ENCODE measurements at regions not wholly inside any gene's neighbourhood (a gene's known extent, or its start where the extent isn't known, plus 50 kb on each side); places are given as distances from the start of the nearest gene placed in this dataset.

DNA sequence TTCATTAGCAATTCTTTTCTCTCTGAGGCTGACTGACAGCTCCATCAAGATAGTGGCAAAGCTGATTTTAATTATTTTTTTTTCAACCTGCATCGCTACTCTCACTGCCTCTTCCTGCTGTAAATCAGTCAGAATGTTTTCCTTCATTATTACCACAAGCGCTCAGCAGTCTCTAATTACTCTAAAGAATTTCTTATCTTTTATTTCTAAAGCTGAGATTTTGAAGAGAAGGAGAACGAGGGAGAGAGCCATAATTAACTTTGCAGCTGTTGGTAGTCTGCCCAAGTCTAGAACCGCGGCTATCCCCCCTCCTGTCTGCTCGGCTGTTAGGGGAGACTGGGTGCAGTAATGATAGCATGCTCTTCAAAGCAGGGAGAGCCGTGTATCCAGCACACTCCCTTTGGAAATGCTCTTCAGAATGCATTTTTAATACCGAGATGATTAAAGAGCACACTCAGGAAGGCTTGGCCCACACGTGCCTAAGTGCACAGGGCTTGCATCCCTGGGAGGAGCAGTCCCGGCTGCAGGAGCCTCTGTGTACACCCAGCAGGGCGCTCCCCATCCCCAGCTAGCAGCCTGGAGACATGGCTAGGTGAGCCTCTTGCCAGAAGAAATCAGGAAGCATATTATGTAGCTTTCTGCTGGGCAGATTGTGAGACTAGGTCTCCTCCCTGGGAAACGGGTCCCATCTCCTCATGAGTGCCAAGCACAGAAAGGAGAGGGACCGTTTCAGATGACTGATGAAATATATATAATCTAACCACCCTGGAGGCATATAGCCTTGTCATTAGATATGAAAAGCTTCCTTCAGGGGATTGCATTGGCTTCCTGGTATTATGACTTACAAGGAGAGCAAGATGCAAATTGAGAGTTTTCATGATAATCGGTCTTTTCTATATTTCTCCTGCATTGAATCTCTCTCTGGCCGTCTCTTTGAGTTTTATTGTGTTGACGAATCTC, 555.2 kb downstream of the CMPK2 start:
- DNase-seq, result no peak

DNA sequence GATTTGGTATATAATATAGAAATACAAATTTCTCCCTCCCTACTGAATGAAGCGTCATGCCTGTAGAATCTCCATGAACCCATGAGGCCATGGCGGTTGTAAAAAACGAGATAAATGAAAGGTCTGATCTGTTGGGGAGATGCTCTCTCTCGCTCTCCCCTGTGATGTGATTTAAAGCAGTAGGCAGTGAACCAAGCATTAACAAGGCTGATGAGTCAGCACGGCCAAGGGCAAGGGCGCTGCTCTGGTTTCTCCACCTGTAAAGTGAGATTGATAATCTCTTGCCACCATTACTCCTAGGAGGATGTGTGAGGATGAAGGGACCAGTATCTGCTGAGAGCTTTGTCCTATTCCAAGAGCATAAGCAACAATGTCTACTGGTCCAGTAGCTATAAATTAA, 553.3 kb downstream of the CMPK2 start:
- no peak for DNase-seq

DNA sequence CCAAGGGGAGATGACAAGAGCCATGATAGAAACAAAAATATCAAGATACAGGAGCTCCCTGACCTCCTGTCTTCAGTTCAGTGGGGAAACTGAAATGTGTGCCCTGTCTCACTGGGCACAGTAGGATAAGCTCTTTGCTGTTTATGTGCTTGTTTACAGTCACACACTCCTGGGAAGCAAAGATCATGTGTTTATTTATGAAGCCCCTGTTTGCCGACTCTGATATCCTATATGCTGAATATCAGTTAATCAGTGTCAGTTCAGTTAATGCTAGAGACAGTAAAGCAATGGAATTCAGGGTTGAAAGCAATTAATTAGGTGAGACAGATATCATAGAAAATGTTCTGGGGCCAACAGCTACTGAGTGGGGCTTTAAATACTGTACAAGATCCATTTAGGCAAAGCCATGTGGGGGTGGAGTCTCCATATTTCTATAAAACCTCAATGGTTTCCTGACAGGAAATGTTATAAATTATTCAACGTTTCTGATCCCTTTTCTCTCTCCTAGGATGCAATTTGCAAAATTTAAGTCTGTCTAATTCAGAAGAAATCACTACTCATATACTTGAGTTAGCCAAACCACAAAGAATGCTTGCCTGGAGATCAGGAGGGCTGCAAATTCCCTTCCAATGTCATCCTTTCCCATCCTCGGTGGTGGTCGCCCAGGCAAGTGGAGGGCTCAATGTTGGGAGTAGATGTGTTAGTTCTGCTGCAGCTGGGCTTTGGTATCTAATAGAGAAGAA, 551.3 kb downstream of the CMPK2 start:
- DNase-seq, result no peak

GRCh38 chr2:6325616-6326015, 540.1 kb downstream of the CMPK2 start:
- no peak for DNase-seq

GRCh38 chr2:6326958-6327357, 538.7 kb downstream of the CMPK2 start:
- DNase-seq, result no peak

DNA sequence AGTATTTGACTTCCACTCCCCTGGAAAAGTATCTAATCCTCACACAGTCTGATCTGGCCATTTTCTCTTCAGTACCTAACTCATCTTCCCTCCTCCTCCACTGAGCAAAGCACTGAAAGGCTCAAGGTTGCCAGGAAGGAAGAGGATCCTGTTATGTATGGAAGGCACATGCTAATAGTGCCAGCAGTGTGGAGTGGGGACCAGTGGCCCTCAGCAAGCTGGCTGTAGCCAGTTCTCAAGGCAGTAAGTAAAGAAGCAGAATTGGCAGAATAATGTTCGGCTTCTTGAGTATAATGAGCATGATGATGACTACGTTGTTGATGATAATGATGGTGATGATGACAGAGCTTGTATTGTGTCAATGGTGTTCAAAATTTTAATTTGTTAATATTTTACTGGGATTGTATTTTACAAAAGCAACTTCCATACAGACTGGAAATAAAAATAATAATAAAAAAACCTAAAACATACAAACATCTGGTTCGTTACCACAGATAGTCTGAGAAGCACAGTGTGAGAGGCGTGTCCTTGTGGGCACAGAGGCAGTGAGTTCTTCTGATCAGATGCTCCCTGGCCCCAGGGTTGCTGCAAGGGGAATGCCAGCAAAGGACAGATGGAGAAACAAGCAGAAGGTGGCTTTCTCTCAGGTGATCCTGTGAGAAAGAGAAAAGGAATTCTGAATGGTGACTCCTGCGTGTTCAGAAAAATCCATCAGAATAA, 528.8 kb downstream of the CMPK2 start:
- no peak for DNase-seq

DNA sequence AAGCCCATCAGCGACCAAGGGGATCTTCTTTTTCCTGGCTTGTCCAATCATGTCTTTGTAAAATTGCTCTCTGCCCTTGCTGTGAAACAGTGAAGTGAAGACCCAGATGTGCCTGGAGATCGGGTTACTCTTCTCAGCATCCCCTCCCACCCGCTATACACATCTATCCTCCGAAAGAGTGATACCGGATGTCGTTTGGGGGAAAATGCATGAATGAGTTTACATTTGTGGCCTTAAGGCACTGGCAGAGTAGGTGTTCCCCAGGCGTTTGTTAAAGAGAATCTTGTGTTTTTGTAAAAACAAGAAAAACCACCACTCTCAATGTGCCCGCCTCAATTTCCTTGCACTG, 528.3 kb downstream of the CMPK2 start:
- no peak for DNase-seq

GRCh38 chr2:6341588-6342129, 524.0 kb downstream of the CMPK2 start:
- DNase-seq, result no peak

- no peak for DNase-seq
Measured at GRCh38 chr2:6342273-6342920, 523.3 kb downstream of the CMPK2 start.

- DNase-seq, result no peak
Measured at GRCh38 chr2:6343076-6343475, 522.6 kb downstream of the CMPK2 start.

- DNase-seq, result no peak
Measured at GRCh38 chr2:6352247-6352646, 513.5 kb downstream of the CMPK2 start.

DNA sequence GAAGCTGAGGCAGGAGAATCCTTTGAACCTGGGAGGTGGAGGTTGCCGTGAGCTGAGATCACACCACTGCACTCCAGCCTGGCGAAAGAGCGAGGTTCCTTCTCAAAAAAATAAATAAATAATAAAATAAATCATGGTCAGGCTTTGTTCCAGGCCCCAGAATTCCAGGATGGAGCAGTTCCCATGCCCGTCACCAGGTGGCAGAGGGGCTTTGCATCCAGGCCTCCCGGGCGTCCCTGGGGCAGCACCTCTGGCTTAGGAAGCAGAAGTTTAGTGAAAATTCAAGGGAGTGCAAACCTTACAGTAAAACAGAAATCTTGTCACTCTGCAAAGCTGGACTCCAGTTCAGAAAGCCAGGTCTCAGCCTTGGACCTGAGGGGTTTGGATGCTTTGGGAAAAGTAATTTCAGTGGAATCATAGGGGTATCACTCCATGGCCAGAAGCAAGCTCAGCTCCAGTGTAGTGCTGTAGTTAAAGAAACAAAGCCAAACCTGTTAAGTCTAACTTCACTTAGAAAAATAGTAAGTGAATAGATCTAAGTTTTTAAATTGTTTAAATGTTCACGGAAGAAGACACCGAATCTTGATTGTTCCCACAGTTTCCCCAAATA, 512.7 kb downstream of the CMPK2 start:
- DNase-seq, result no peak

DNA sequence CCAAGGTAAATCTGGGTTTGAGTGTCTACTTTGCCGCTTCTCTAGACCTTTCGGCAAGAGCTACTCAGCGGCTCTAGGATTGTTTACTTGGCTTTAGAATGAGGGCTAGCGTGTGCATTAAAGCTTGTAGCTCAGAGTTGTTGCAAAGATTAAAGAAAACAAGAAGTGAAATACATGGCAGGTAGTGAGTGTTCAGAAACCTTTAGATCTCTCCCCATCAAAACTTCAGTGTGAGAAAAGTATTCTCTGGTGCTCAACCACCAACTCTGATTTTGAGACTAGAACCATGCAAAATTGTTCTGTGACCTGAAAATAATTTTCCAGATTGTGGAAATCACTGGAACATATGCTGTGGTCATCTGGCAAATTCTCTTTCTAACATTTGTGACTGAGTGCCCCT, 512.0 kb downstream of the CMPK2 start:
- no peak for DNase-seq

- no peak for DNase-seq
Measured at GRCh38 chr2:6354546-6354945, 511.2 kb downstream of the CMPK2 start.

DNA sequence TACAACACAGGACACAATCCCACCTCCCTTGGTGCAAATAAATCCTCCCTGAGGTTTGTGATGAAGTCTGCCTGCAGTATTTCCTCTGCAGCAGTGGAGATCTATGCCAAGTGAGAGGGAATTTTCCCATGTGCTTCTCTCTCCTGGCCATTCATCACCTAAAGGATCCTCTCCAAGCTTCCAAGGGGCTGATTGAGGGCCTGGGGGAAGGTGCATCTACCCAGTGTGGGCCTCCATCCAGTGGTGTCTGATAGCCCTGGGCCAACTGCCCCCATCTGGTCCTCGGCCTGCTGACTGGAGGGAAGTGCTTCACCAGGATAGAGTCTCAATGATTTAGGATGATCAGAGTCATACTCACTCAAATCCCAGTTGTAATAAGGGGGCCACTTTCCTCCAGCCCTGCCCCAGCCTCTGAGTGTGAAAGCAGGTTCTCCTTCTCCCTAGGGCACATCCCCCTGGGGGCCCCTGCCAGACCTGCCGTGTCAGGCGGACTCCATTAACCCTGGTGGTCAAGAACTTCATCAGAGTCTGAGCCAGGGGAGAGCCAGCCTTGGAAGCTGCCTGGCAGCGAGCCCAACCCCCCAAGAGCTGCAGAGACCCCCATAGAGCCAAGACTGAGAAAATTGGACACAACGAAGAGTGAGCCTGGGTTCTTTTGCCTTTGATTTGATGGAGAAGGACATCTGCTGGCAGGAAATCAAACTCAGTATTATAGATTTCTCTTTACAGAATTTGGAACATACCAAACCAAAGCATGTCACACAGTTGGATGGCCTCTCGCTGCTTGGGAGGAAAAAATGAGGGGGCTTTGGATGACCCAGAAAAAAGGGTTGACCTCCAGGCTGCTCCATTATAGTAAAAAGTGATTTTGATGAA, 509.6 kb downstream of the CMPK2 start:
- DNase-seq, result no peak

DNA sequence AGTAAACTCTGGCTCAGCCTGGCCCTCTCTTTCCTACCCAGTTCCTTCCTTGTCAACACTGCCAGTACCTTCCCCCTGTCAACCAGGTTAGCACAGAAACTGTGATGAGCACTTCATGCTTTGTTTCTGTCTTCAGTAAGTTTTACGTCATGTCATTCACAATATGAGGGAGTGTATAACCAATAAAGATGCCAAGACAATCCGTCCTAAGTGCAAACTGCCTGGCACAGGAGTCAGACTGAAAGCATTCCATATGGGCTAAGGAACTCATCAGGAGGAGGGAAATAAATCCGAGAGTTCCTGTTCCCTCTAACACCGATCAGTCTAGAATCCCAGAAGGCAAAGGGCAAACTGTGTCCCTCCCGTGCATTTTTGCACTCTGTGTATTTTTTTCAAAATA, 507.2 kb downstream of the CMPK2 start:
- DNase-seq, result no peak

GRCh38 chr2:6358985-6359384, 506.7 kb downstream of the CMPK2 start:
- DNase-seq, result no peak

DNA sequence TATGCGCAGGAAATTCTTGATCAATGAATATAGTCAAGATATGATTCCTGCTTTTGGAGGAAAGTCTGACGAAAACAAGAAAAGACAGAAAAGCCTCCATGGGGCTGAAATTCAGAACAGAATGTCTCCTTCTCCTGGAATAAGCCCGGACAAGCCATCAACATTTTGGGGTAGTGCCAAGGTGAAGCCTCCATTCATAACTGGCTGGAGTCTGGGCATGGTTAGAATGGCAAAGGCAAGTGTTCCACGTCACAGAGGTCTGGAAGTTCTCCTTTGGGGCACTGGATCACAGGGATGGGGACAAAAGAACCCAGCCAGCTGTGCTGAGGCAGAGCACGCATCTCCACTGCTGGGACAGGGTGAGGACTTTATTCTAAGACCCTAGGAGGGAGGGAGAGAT, 505.7 kb downstream of the CMPK2 start:
- no peak for DNase-seq

DNA sequence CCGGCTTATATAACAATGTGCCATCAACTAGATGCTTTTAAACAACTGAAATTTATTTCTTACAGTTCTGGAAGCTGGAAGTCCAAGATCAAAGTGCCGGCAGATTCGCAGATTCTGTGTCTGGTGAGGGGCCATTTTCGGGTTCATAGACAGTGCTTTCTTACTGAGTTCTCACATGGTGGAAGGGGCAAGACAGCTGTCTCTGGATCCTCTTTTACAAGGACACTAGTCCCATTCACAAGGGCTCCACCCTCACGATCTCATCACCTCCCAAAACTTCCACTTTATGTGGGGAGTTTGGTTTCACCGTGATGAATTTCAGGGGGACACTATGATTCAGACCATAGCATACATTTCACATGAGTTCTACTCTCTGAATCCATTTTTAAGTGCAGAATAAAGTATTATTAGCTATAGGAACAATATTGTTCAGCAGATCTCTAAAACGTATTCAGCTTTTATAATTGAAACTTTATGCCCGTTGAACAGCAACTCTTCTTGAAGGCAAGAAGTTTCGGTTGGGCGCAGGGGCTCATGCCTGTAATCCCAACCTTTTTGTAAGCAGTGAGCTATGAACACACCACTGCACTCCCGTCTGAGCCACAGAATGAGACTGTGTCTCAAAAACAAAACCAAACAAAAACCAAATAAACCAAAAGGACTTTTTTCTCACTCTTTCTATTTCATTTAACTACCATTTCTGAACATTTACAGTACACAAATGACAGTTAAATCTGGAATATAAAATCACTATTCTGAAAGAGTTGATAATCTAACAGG, 502.8 kb downstream of the CMPK2 start:
- no peak for DNase-seq

- no peak for DNase-seq
Measured at GRCh38 chr2:6368281-6368680, 497.4 kb downstream of the CMPK2 start.

All from activated CD4-positive, CD25-positive, alpha-beta regulatory T cell (primary cell).